Brain microvascular endothelial cell (primary cell): ENCODE measurements at regions not wholly inside any gene's neighbourhood (a gene's known extent, or its start where the extent isn't known, plus 50 kb on each side); places are given as distances from the start of the nearest gene placed in this dataset.

ENCODE experiments used
- DNase-seq: peaks from one replicate; pipeline ENCODE4 v3.0.0-alpha.2; 2020
- H3K27ac ChIP-seq: fragments of 250-450 bp; sonication (Bioruptor Pico); 2 replicates; pipeline ENCODE4 v1.5.1; 2020; ENCODE audit warnings: mild to moderate bottlenecking, moderate library complexity
- H3K27me3 ChIP-seq: fragments of 250-450 bp; sonication (Bioruptor Pico); replicated peaks from 2 replicates; pipeline ENCODE4 v1.5.1; 2020; ENCODE audit warnings: mild to moderate bottlenecking
- H3K36me3 ChIP-seq: fragments of 250-450 bp; sonication (Bioruptor Pico); replicated peaks from 2 replicates; pipeline ENCODE4 v1.5.1; 2020; ENCODE audit warnings: mild to moderate bottlenecking
- H3K4me3 ChIP-seq: 2 replicates; pipeline ENCODE4 v1.5.1; 2011; ENCODE audit warnings: low read depth, mild to moderate bottlenecking, control low read depth, low read length, moderate library complexity
- CTCF ChIP-seq: IDR thresholded peaks from 2 replicates; pipeline ENCODE4 v1.5.1; 2011; ENCODE audit warnings: low read depth, mild to moderate bottlenecking, moderate library complexity, low read length, control low read depth, inconsistent platforms; ENCODE audit errors: missing control alignments
- in situ Hi-C: cut with HindIII; loops from 2 replicates; pipeline ENCODE4 v1.10.0; 2017; ENCODE audit warnings: low sequenced_read_pairs, low pct_ligation_motif_present

GRCh38 chr4:181245326-181245725, 997.9 kb upstream of the TENM3 start:
- no peak overlapping the region for H3K4me3 ChIP-seq
- DNase-seq = no peak
- no peaks in the 10 kb centered on the region for H3K27me3 ChIP-seq
- in situ Hi-C loops = no loop called here
- TF ChIP-seq CTCF = no peak
- H3K36me3 ChIP-seq = no peaks in the 10 kb centered on the region
- H3K27ac ChIP-seq = no peak overlapping the region

GRCh38 chr4:181249031-181249430, 994.2 kb upstream of the TENM3 start:
- H3K36me3 ChIP-seq = no peaks in the 10 kb centered on the region
- H3K27ac ChIP-seq = no peak overlapping the region
- H3K27me3 ChIP-seq = no peaks in the 10 kb centered on the region
- in situ Hi-C loops = no loop called here
- TF ChIP-seq CTCF = no peak
- H3K4me3 ChIP-seq = no peak overlapping the region
- no peak for DNase-seq

- Histone ChIP-seq H3K4me3 (no peak overlapping the region), H3K36me3 (no peaks in the 10 kb centered on the region), H3K27ac (no peak overlapping the region), H3K27me3 (no peaks in the 10 kb centered on the region)
- DNase-seq = no peak
- TF ChIP-seq CTCF = no peak
- in situ Hi-C loops = no loop called here
Observed at GRCh38 chr4:181254771-181255170, 988.4 kb upstream of the TENM3 start.

GRCh38 chr4:181258569-181258968, 984.6 kb upstream of the TENM3 start:
- no peak overlapping the region for H3K27ac ChIP-seq
- no peaks in the 10 kb centered on the region for H3K27me3 ChIP-seq
- in situ Hi-C loops = no loop called here
- TF ChIP-seq CTCF = no peak
- H3K4me3 ChIP-seq = no peak overlapping the region
- DNase-seq = no peak
- H3K36me3 ChIP-seq = no peaks in the 10 kb centered on the region

- in situ Hi-C loops = no loop called here
- Histone ChIP-seq H3K27ac (no peak overlapping the region), H3K36me3 (no peaks in the 10 kb centered on the region), H3K4me3 (no peak overlapping the region), H3K27me3 (no peaks in the 10 kb centered on the region)
- no peak for DNase-seq
- TF ChIP-seq CTCF = no peak
Observed at GRCh38 chr4:181259081-181259709, 984.0 kb upstream of the TENM3 start.

GRCh38 chr4:181261279-181261678, 981.9 kb upstream of the TENM3 start:
- in situ Hi-C loops = no loop called here
- H3K27me3 ChIP-seq = no peaks in the 10 kb centered on the region
- no peak overlapping the region for H3K27ac ChIP-seq
- no peaks in the 10 kb centered on the region for H3K36me3 ChIP-seq
- TF ChIP-seq CTCF = peak; percentile 61
- peak; percentile 10 for DNase-seq
- H3K4me3 ChIP-seq = no peak overlapping the region
